Mesothelial cell of epicardium (in vitro differentiated cells): ENCODE measurements at regions not wholly inside any gene's neighbourhood (a gene's known extent, or its start where the extent isn't known, plus 50 kb on each side); places are given as distances from the start of the nearest gene placed in this dataset.

ENCODE experiments used
- DNase-seq, 2 experiments: peaks; one replicate each; pipeline ENCODE4 v3.0.0; 2021; ENCODE audit warnings: low spot score in 2 of 2; ENCODE audit not compliant: unreplicated experiment in 2 of 2
- H3K27ac Mint-ChIP-seq: 2 replicates; pipeline ENCODE4 v1.8.0; 2021; ENCODE audit warnings: mixed read lengths
- H3K27me3 Mint-ChIP-seq: 2 replicates; pipeline ENCODE4 v1.8.0; 2021; ENCODE audit warnings: low read depth, mixed read lengths
- H3K36me3 Mint-ChIP-seq: 2 replicates; pipeline ENCODE4 v1.8.0; 2021; ENCODE audit warnings: mixed read lengths
- H3K4me1 Mint-ChIP-seq: 2 replicates; pipeline ENCODE4 v1.8.0; 2021; ENCODE audit warnings: mixed read lengths
- H3K4me3 Mint-ChIP-seq: 2 replicates; pipeline ENCODE4 v1.8.0; 2021; ENCODE audit warnings: mild to moderate bottlenecking, moderate library complexity, mixed read lengths
- H3K9me3 Mint-ChIP-seq: 2 replicates; pipeline ENCODE4 v1.8.0; 2021; ENCODE audit warnings: mixed read lengths
- CTCF ChIP-seq: fragments of 200-600 bp; sonication (generic); IDR thresholded peaks from one replicate; pipeline ENCODE4 v1.5.0; 2021; ENCODE audit warnings: antibody characterized with exemption; ENCODE audit not compliant: unreplicated experiment

- Mint-ChIP-seq H3K27me3 (no peaks in the 10 kb centered on the region), H3K36me3 (peaks cover 4% of the 10 kb centered on the region), H3K4me1 (peaks cover 7% of the 10 kb centered on the region), H3K27ac (no peak overlapping the region), H3K9me3 (no peaks in the 10 kb centered on the region), H3K4me3 (no peak overlapping the region)
- no peak for DNase-seq
- TF ChIP-seq CTCF: no peak
These were observed 51.1 kb downstream of the HYCC1 start for GRCh38 chr7:22962775-22963350.

DNA sequence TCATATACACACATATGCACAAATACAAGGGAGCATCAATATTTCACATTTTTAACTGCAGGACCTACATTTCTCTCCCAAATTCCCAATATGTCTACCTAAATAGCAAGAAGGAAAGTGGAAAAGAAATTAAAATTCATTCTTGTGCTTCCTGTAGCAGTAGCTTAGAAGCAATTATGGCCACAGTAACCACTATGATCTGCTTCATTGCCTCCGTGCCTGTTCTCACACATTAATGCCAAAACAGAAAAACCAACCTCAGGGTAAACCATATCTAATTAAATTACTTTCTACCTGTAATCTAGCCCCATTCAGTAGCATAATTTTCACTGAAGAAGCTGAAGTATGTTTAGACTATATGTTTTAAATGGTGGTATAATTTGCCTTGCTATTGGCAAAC lies 55.2 kb downstream of the HYCC1 start:
- Mint-ChIP-seq H3K27me3 (no peaks in the 10 kb centered on the region), H3K4me1 (peaks cover 7% of the 10 kb centered on the region), H3K4me3 (no peak overlapping the region), H3K27ac (no peak overlapping the region), H3K36me3 (peaks cover 4% of the 10 kb centered on the region), H3K9me3 (no peaks in the 10 kb centered on the region)
- DNase-seq: no peak
- no peak for TF ChIP-seq CTCF

- H3K4me1 Mint-ChIP-seq: peaks cover 15% of the 10 kb centered on the region
- no peak overlapping the region for H3K4me3 Mint-ChIP-seq
- no peak for TF ChIP-seq CTCF
- H3K9me3 Mint-ChIP-seq: no peaks in the 10 kb centered on the region
- H3K36me3 Mint-ChIP-seq: no peaks in the 10 kb centered on the region
- H3K27me3 Mint-ChIP-seq: no peaks in the 10 kb centered on the region
- no peak for DNase-seq
- H3K27ac Mint-ChIP-seq: no peak overlapping the region
These were observed 59.7 kb downstream of the HYCC1 start for GRCh38 chr7:22954251-22954650.

GRCh38 chr7:22952306-22953015 lies 61.5 kb downstream of the HYCC1 start:
- TF ChIP-seq CTCF: no peak
- no peak overlapping the region for H3K27ac Mint-ChIP-seq

DNA sequence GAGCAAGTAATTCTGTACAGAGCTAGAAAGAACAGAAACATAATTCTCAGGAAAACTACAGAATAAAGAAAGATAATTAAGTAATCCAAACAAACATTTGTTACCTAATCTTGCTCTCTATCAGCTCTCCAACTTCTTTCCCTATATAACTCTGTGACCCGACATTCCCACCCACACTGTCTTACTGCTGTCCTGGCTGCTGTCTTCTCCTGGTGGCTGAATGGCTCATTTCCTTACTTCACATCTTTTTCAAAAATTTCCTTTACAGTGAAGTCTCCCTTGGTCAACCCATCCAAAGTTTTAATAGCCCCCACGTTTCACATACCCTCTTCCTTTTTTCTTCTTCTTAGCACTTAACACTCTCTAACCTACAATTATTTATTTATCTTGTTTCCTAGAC lies 64.0 kb downstream of the HYCC1 start:
- no peak overlapping the region for H3K4me3 Mint-ChIP-seq
- H3K36me3 Mint-ChIP-seq: no peaks in the 10 kb centered on the region
- DNase-seq: no peak
- no peaks in the 10 kb centered on the region for H3K27me3 Mint-ChIP-seq
- no peak overlapping the region for H3K27ac Mint-ChIP-seq
- H3K9me3 Mint-ChIP-seq: no peaks in the 10 kb centered on the region
- no peak for TF ChIP-seq CTCF
- peaks cover 26% of the 10 kb centered on the region for H3K4me1 Mint-ChIP-seq

More at GRCh38 chr7:22952306-22953015, 61.5 kb downstream of the HYCC1 start:
- Mint-ChIP-seq H3K4me1 (peaks cover 22% of the 10 kb centered on the region), H3K4me3 (no peak overlapping the region), H3K36me3 (no peaks in the 10 kb centered on the region), H3K9me3 (no peaks in the 10 kb centered on the region), H3K27me3 (no peaks in the 10 kb centered on the region)
- DNase-seq: no peak

DNA sequence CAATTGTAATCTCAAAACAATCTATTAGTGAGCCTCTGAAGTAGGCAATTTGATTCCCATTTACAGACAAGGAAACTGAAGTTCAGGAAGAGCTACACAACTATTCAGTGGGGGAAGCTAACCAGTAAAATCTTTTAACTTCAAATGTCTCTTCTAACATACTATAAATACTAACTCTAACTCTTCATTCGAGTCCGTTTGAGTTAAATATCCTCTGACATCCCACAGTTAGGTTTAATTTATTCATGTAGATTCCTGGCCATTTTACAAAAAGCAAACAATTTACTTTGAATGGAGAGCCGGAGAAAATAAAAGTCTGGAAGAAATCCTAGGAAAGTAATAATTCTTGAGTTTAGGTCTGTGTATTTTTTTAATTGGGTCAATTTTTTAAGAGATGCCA lies 64.7 kb downstream of the HYCC1 start:
- Mint-ChIP-seq H3K27me3 (no peaks in the 10 kb centered on the region), H3K4me1 (peaks cover 27% of the 10 kb centered on the region), H3K9me3 (no peaks in the 10 kb centered on the region), H3K36me3 (no peaks in the 10 kb centered on the region), H3K27ac (no peak overlapping the region), H3K4me3 (no peak overlapping the region)
- DNase-seq: no peak
- no peak for TF ChIP-seq CTCF
